Spleen (tissue), 7 donors: ENCODE measurements at regions not wholly inside any gene's neighbourhood (a gene's known extent, or its start where the extent isn't known, plus 50 kb on each side); places are given as distances from the start of the nearest gene placed in this dataset.
"Not testable (repeated sequence)": the region's sequence is repeated elsewhere in the genome, so short reads cannot be mapped to it uniquely, and the experiment has no call there.

Source experiments
- POLR2A ChIP-seq, 3 donors: fragments of 450-650 bp; IDR thresholded peaks; one replicate each; pipeline ENCODE4 v1.5.1; 2017; ENCODE audit warnings: antibody characterized with exemption in 3 of 3, mild to moderate bottlenecking in 1 of 3
- TF ChIP-seq, protein P1 (sequence below), 11 experiments: fragments of 200-600 bp in 7 of 11; fragments of 450-650 bp in 4 of 11; sonication (generic) in 4 of 11; IDR thresholded peaks in 8 of 11; conservative IDR thresholded peaks in 3 of 11; 1 replicate in 7 of 11; 2 replicates in 4 of 11; pipeline versions ENCODE4 v1.4.0 to v1.8.0; 2016 to 2021; ENCODE audit warnings: antibody characterized with exemption in 11 of 11, inconsistent platforms in 4 of 11, mild to moderate bottlenecking in 1 of 11
- donor health status: DM: no; HTN: no; CAD: no; lungs with moderate emphysema.
- donor health status: DM: no; HTN: no; CAD: no.
- donor health status: DM: no; HTN: no; CAD: no.

DNA sequence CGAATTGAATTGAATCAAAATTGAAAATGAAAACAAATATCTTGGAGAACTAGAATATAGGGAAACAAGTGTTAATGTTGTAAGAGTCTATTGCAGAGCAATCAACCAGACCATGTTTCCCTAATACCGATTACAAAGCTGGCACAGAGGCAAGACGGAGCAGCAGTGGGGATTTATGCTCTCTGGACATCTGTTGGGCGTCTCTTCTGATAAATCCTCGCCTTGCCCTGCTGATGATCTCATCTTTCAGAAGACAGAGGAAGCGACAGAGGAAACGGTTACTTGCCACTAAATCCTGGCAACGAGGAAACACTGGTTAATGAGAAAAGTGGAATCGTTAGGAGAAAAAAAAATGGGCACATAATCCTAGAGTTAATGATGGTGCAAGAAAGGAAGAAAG, 112.4 kb upstream of the RRN3 start:
- TF ChIP-seq, protein P1, sequence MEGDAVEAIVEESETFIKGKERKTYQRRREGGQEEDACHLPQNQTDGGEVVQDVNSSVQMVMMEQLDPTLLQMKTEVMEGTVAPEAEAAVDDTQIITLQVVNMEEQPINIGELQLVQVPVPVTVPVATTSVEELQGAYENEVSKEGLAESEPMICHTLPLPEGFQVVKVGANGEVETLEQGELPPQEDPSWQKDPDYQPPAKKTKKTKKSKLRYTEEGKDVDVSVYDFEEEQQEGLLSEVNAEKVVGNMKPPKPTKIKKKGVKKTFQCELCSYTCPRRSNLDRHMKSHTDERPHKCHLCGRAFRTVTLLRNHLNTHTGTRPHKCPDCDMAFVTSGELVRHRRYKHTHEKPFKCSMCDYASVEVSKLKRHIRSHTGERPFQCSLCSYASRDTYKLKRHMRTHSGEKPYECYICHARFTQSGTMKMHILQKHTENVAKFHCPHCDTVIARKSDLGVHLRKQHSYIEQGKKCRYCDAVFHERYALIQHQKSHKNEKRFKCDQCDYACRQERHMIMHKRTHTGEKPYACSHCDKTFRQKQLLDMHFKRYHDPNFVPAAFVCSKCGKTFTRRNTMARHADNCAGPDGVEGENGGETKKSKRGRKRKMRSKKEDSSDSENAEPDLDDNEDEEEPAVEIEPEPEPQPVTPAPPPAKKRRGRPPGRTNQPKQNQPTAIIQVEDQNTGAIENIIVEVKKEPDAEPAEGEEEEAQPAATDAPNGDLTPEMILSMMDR (IDR thresholded peaks at IDR 0.05 in 8 of 11, conservative IDR thresholded peaks at IDR 0.05 in 3 of 11) = not testable (repeated sequence)
- not testable (repeated sequence) for TF ChIP-seq POLR2A (IDR thresholded peaks at IDR 0.05)
